NOMO-1 treated with dmso at 0.1 percent for 144 hours (cell line): ENCODE measurements at regions not wholly inside any gene's neighbourhood (a gene's known extent, or its start where the extent isn't known, plus 50 kb on each side); places are given as distances from the start of the nearest gene placed in this dataset.
"Not testable (repeated sequence)": the region's sequence is repeated elsewhere in the genome, so short reads cannot be mapped to it uniquely, and the experiment has no call there.

Source experiments
- DNase-seq: peaks from one replicate; lab custom pipeline; 2025; ENCODE audit not compliant: unreplicated experiment; lab: John Stamatoyannopoulos, UW

- no peak for DNase-seq
Observed at GRCh38 chr10:28387140-28387539, 84.3 kb upstream of the MPP7 start.

GRCh38 chr10:28391283-28391682, 88.4 kb upstream of the MPP7 start:
- no peak for DNase-seq

GRCh38 chr10:28393956-28394568, 91.2 kb upstream of the MPP7 start:
- peak; percentile 63 for DNase-seq

GRCh38 chr10:28396331-28396730, 93.5 kb upstream of the MPP7 start:
- no peak for DNase-seq

GRCh38 chr10:28397229-28397628, 94.4 kb upstream of the MPP7 start:
- DNase-seq: no peak

GRCh38 chr10:28400176-28400575, 97.3 kb upstream of the MPP7 start:
- no peak for DNase-seq

GRCh38 chr10:28400681-28401080, 97.8 kb upstream of the MPP7 start:
- peak; percentile 82 for DNase-seq

GRCh38 chr10:28402611-28403073, 99.8 kb upstream of the MPP7 start:
- not testable (repeated sequence) for DNase-seq

GRCh38 chr10:28403090-28403489, 100.2 kb upstream of the MPP7 start:
- no peak for DNase-seq

GRCh38 chr10:28408237-28408777, 105.4 kb upstream of the MPP7 start:
- no peak for DNase-seq

- DNase-seq: no peak
Observed at GRCh38 chr10:28410420-28411135, 107.7 kb upstream of the MPP7 start.

GRCh38 chr10:28411136-28411460, 108.2 kb upstream of the MPP7 start:
- no peak for DNase-seq

GRCh38 chr10:28411648-28412047, 108.8 kb upstream of the MPP7 start:
- DNase-seq: no peak

GRCh38 chr10:28418069-28418468, 114.8 kb upstream of the WAC start:
- DNase-seq: no peak

GRCh38 chr10:28425422-28425821, 107.5 kb upstream of the WAC start:
- no peak for DNase-seq

- DNase-seq: no peak
Observed at GRCh38 chr10:28426392-28427159, 106.3 kb upstream of the WAC start.

- DNase-seq: no peak
Observed at GRCh38 chr10:28427376-28427775, 105.5 kb upstream of the WAC start.

- DNase-seq: no peak
Observed at GRCh38 chr10:28429045-28429444, 103.9 kb upstream of the WAC start.

- DNase-seq: no peak
Observed at GRCh38 chr10:28429573-28430216, 103.2 kb upstream of the WAC start.

- no peak for DNase-seq
Observed at GRCh38 chr10:28431139-28431538, 101.8 kb upstream of the WAC start.

- DNase-seq: peak; percentile 65
Observed at GRCh38 chr10:28432210-28432676, 100.7 kb upstream of the WAC start.
